SK-N-SH treated with all-trans-retinoic acid at 6 μM for 48 hours (cell line): ENCODE measurements at regions not wholly inside any gene's neighbourhood (a gene's known extent, or its start where the extent isn't known, plus 50 kb on each side); places are given as distances from the start of the nearest gene placed in this dataset.

ENCODE experiments used
- ARNTL ChIP-seq: fragments of 450-650 bp; formaldehyde crosslinking; IDR thresholded peaks from 2 replicates; pipeline ENCODE4 v1.5.0; 2020; ENCODE audit warnings: low read depth, mild to moderate bottlenecking, moderate library complexity, borderline replicate concordance
- PATZ1 ChIP-seq: fragments of 250-450 bp; sonication (Bioruptor Pico); IDR thresholded peaks from 2 replicates; pipeline ENCODE4 v1.8.0; 2020; ENCODE audit warnings: mild to moderate bottlenecking, moderate library complexity, borderline replicate concordance
- ZFP30 ChIP-seq: fragments of 450-650 bp; formaldehyde crosslinking; IDR thresholded peaks from 2 replicates; pipeline ENCODE4 v1.5.0; 2022; ENCODE audit warnings: mild to moderate bottlenecking, moderate library complexity
- ZNF8 ChIP-seq: fragments of 450-650 bp; formaldehyde crosslinking; IDR thresholded peaks from 2 replicates; pipeline ENCODE4 v1.5.0; 2020; ENCODE audit warnings: mild to moderate bottlenecking, moderate library complexity
- TF ChIP-seq, protein P1 (sequence below): fragments of 250-450 bp; sonication (Bioruptor Pico); IDR thresholded peaks from 2 replicates; pipeline ENCODE4 v1.5.1; 2020; ENCODE audit warnings: low read depth, mild to moderate bottlenecking, moderate library complexity

- TF ChIP-seq ARNTL (CRISPR knock-in tag) = no peak
- TF ChIP-seq PATZ1 (CRISPR knock-in tag) = no peak
- no peak for TF ChIP-seq ZFP30 (CRISPR knock-in tag)
- TF ChIP-seq, protein P1, sequence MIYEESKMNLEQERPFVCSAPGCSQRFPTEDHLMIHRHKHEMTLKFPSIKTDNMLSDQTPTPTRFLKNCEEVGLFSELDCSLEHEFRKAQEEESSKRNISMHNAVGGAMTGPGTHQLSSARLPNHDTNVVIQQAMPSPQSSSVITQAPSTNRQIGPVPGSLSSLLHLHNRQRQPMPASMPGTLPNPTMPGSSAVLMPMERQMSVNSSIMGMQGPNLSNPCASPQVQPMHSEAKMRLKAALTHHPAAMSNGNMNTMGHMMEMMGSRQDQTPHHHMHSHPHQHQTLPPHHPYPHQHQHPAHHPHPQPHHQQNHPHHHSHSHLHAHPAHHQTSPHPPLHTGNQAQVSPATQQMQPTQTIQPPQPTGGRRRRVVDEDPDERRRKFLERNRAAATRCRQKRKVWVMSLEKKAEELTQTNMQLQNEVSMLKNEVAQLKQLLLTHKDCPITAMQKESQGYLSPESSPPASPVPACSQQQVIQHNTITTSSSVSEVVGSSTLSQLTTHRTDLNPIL (CRISPR knock-in tag) = no peak
- TF ChIP-seq ZNF8 (CRISPR knock-in tag) = no peak
These were observed 152.3 kb downstream of the SNX18 start for GRCh38 chr5:54669845-54670244.
